GM10266 (cell line): ENCODE measurements at regions not wholly inside any gene's neighbourhood (a gene's known extent, or its start where the extent isn't known, plus 50 kb on each side); places are given as distances from the start of the nearest gene placed in this dataset.

ENCODE experiments used
- DNase-seq: peaks from one replicate; pipeline ENCODE4 v3.0.0; 2012; ENCODE audit errors: extremely low spot score
- CTCF ChIP-seq: IDR thresholded peaks from 2 replicates; pipeline ENCODE4 v1.5.1; 2012; ENCODE audit warnings: mild to moderate bottlenecking, low read depth; ENCODE audit not compliant: control insufficient read depth, insufficient read depth; ENCODE audit errors: missing control alignments

GRCh38 chr2:22694300-22694699 is 690.7 kb upstream of the KLHL29 start:
- no peak for TF ChIP-seq CTCF

DNA sequence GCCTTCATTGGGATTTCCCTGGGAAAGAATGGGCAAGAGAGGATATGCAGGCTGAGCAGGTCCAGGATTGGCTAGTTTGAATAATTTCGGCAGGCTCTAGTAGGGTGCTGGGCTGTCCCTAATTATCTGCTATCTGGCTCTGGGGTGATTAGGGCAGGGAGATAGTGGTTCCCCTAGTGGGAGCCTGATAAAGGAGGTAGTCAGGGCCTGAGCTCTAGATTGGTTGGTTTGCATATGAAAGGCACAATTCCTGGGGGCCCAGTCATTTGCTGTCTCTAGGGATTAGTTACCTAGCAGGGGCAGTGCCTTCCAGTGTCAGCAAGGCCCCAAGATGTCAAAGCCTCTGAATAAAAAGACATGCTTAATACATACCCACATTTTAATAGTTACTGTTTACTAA is 690.1 kb upstream of the KLHL29 start:
- no peak for DNase-seq
- TF ChIP-seq CTCF: no peak

More at GRCh38 chr2:22694300-22694699, 690.7 kb upstream of the KLHL29 start:
- no peak for DNase-seq

DNA sequence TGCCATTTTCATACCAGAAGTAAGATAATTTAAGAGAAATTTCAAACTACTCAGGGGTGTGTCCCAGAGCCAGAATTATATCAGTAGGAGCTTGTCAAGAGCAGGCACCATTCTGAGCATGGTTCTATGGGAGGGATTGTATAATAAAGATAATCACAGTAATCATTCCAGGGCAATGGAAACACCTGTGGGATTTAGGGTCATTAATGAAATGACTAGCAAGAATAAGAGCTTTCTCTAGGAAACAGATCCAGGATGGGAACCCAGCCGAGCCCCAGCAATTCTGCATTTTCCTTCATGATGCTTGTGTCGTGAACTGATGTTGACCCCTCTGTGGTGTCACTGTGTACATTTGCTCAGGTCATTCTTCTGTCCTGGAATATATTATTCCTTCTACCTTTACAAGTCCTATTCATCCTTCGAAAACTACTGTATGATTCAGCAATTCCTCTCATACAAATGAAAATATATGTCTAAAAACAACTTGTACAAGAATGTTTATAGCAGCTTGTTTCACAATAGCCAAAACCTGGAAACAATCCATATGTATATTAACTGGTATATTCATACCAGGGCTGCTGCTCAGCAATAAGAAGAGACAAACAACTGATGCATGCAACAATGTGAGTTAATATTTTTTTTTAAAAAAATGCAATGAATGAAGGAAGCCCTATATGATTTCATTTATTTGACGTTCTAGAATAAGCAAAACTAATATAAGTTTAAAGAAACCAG is 687.8 kb upstream of the KLHL29 start:
- no peak for TF ChIP-seq CTCF
- DNase-seq: no peak

GRCh38 chr2:22701561-22702160 is 683.3 kb upstream of the KLHL29 start:
- no peak for DNase-seq
- TF ChIP-seq CTCF: no peak

- TF ChIP-seq CTCF: no peak
- no peak for DNase-seq
Observed at GRCh38 chr2:22703286-22703920, 681.6 kb upstream of the KLHL29 start.

GRCh38 chr2:22719396-22719795 is 665.6 kb upstream of the KLHL29 start:
- no peak for TF ChIP-seq CTCF
- DNase-seq: no peak

GRCh38 chr2:22729466-22729865 is 655.5 kb upstream of the KLHL29 start:
- DNase-seq: no peak
- no peak for TF ChIP-seq CTCF
